NCI-H345 (cell line): ENCODE measurements at regions not wholly inside any gene's neighbourhood (a gene's known extent, or its start where the extent isn't known, plus 50 kb on each side); places are given as distances from the start of the nearest gene placed in this dataset.
A peak's percentile ranks its signal among the peaks of the same experiment; 100 is the strongest.
"Not testable (repeated sequence)": the region's sequence is repeated elsewhere in the genome, so short reads cannot be mapped to it uniquely, and the experiment has no call there.

Source experiments
- DNase-seq: peaks from one replicate; lab custom pipeline; 2025; lab: John Stamatoyannopoulos, UW

DNA sequence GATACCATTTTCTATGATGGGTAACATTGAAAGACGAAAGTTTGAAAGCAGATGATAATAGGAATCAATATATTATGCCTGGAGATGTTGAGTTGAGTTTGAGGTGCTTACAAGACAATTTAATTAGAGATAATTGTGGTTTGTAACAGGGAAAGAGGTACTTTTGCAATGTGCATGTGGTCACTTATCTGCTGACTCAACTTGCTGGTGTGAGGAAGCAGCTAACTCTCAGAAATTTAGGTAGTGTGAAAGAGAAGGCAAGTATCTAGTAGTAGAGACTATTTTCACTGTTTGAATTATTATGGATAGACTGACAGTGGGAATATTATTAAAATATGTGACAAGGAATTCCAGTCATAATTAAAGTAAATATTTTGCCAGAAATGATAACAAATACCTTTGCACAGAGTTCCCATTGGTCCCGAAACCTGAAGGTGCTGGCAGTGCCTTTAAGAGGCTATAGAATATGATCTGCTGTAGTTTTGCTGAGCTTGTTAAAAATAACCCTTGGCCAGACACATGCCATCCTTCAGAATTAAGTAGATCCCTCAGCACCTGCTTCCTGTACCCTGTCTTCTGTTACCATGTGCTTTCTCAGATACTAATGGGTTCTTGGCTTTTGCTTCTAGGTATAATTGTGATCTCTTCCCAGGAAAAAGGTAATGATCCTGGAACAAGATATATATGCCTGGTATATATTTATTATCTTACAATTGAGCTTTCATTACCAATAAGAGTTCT lies 315.9 kb downstream of the BCHE start:
- DNase-seq: no peak

DNA sequence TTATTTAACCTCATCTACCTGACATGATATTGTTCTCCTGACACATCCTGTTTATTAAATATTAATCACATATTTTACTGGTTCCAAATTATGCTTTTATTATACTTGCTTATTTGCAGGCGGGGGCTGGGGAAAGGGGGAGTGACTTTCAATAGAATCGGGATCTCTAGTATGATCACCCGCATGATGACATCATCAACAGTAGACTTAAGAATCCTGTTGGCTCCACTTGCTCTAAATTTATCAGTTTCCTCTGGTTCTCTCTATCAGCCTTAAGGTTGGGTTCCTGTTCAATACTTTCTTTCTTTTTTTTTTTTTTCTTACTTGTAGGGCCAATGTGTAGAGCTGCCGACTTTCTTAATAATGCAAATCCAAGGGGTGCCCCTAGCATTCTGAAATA lies 317.5 kb downstream of the BCHE start:
- DNase-seq: no peak

DNA sequence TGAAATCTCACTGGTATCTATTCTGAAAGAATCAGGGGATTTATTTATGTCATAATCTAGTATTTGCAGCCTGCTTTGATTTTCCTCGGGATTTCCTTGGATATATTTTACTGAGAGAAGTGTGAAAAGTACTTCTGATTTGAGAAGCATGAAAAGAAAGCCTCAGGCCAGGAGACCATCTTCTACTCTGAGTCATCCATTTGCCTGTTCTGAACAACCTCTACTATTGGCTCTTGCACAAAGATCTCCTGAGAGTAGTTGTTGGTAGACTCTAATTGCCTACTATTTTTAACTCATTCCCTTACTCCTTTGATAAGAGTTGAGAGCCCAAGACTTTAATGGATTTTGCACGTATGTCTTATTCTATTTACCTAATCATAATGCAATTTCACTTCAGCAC lies 318.9 kb downstream of the BCHE start:
- DNase-seq: no peak

DNA sequence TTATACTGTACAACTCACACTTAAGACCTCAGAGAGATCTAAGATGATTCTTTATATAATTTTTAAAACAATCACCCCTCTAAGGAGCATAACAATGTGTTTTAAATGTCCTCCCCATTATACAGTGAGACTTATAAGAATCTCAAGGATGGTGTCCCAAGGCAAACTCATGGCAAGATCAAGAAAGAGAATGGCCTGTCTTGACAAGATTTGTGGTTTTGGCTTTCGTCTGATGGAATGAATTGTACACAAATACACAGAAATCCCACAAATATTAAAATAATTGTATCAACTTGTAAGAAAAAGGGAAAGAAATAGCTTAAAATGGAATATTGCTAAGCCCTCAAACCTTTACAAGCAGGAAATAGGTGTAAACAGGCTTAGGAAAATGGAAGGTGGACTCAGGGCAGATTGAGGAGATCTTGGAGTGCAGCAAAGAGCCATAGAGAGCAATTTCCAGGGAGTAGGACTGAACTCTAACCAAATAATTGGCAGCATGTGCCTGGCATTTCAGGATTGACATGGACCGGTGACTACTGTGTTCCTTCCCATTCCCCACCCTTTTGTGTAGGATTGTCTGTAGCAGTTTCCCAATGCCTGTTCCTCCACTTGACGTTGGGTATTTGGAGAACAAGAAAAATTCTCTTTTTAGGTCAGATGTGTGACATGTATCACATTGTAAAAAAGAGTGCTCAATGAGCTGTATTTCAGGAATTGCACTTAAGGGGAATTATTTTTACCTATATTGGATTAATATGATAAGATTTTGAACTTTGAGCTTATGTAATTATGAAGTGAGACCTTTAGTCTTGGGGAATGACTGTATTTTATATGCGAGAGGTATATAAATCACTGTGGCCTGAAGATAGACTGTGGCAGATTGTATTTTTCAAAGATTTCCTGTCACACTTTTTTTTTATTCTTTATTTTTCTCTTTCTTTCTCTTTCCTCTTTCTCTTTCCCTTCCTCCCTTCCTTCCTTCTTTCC lies 317.8 kb upstream of the SLITRK3 start:
- no peak for DNase-seq

DNA sequence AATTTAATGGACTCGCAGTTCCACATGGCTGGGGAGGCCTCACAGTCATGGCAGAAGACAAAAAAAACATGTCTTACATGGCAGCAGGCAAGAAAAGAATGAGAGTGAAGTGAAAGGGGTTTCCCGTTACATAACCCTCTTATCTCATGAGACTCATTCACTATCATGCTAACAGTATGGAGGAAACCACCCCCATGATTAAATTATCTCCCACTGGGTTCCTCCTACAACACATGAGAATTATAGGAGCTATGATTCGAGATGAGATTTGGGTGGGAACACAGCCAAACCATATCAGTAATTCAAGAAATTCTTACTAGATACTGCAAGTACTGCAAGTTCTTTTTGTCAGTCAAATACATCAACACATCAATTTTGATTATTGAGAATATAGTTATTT lies 311.4 kb upstream of the SLITRK3 start:
- no peak for DNase-seq

DNA sequence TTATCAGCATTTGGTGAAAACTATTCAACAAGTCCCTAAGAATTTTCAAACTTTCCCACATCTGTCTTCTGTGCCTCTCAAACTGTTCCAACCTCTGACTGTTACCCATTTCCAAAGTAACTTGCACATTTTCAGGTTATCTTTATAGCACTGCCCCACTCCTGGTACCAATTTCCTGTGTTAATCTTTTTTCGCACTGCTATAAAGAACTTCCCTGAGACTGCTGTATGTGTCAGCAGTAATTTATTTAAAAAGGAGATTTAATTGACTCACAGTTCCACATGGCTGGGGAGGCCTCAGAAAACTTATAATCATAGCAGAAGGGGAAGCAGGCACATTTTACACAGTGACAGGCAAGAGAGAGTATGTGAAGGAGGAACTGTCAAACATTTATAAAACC lies 310.9 kb upstream of the SLITRK3 start:
- no peak for DNase-seq

DNA sequence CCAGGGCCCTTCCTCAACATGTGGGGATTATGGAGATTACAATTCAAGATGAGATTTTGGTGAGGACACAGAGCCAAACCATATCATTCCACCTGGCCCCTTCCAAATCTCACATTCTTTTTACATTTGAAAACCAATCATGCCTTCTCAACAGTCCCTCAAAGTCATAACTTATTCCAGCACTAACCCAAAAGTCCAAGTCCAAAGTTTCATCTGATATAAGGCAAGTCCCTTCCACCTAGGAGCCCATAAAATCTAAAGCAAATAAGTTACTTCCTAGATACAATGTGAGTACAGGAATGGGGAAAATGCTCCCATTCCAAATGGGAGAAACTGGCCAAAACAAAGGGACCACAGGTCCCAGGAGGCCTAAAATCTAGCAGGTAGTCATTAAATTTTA lies 309.5 kb upstream of the SLITRK3 start:
- DNase-seq: no peak

DNA sequence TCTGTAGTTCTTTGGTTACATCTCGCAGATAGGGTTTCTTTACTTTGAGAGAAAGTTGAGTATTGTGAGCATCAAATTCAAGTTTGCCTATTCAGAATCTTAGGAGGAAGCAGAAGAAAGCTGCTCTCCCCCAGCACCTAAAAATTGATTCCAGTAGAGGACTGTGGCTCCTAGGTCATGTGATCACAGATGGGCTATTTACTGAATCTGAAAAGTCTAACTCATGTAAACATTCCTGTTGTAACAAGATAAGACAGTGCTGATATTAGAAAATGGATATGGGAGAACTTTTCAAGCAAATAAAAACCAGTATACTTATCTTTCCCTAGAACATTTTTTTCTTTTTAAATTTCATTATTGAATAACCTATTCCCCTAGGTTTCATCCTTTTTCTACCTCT lies 308.4 kb upstream of the SLITRK3 start:
- no peak for DNase-seq

DNA sequence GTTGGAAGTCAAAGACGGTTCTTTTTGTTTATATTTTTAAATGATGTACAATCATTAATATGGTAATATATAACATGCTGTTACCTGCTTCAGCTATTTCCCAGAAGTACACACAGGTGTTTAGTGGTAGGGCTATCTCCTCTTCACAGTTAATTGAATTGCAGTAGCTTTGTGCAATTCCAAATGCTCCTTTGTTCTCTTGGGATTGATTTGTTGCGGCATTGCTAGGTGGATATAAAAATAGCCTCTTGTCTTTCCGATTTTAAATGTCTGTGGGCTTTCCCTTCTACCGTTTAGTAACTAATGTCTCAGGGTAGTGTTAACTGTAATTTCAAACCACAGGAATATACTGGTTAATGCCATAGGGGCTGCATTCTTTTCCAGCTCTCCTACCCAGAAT lies 307.6 kb upstream of the SLITRK3 start:
- peak; percentile 7 for DNase-seq

DNA sequence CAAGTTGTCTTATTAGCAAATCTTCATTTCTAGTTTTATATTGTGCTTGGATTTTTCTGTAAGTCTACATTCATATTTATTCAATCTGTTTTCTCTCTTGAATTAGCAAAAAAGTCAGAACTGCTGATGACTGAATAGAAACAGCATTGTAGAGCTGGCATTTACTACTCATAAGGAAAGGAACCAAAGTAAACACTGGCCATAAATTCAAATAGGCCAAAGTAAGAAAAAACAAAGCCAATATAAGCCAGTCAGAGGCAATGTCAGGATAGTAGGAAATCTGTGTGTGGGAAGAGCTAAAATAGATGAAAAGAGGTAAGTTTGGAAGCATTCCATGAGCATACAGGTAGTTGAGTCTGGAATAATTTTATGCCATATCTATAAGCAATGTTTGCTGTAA lies 307.2 kb upstream of the SLITRK3 start:
- DNase-seq: no peak

DNA sequence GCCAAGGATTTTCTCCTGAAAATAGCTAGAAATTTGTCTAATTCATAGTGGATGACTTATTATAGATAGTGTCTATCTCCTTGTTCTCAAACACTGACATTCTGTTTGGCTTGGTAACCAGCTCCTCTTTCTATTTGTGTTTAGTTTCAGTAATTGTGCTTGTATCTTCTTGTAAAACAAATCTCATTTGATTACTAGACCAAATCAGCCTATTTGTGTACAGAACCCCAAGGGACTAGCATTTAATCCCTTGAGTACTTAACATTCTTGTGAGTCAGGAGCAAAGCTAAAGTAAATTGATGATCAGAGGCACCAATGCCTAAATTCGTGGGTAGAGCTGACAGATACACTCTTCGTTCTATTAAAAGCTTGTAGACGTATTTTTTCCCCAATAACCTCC lies 306.5 kb upstream of the SLITRK3 start:
- peak; percentile 25 for DNase-seq

DNA sequence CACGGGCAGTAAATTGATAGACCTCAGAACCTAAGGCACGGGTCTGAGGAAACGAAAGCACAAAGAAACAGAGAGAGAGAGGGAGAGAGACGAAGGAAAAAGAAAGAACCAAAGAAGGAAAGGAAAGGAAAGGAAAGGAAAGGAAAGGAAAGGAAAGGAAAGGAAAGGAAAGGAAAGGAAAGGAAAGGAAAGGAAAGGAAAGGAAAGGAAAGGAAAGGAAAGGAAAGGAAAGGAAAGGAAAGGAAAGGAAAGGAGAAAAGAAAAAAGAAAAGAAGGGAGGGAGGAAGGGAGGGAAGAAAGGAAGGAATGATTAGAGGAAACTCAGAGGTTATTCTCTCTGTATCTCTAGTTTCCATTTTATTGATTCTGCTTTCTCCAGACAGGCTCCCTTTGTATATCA lies 302.6 kb upstream of the SLITRK3 start:
- DNase-seq: not testable (repeated sequence)

DNA sequence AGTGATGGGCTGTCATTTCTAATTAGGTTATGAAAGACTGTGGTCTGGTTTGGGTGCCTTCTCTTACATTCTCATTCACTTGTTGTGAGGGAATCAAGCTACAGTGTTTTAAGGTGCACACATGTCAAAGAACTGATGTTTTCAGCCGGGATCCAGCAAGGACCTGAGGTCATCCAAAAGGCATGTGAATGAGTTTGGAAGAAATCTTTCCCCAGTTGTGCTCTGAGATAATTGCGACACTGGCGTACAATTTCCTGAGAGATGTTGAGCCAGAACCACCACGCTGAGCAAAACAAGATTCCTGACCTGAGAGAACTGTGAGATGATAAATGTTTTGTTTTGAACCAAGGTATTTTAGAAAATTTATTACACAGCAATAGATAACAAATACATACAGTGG lies 295.3 kb upstream of the SLITRK3 start:
- no peak for DNase-seq

DNA sequence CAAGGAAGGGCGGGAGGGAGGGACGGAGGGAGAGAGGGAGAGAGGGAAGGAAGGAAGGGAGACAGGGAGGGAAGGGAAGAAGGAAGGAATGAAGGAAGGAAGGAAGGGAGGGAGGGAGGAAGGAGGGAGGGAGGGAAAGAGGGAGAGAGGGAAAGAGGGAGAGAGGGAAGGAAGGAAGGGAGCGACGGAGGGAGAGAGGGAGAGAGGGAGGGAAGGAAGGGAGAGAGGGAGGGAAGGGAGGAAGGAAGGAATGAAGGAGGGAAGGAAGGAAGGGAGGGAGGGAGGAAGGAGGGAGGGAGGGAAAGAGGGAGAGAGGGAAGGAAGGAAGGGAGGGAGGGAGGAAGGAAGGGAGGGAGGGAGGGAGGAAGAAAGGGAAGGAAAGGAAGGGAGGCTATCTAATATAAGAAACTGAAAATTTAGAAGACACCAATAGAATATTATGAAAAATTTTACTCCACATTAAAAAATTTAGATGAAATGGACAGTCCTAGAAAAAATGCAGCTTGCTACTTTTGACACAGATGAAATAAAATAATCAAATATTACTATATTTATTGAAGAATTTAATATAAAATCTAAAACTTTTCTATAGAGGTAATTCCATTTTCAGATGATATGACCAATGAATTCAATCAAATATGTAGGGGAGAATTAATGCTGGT lies 280.3 kb upstream of the SLITRK3 start:
- no peak for DNase-seq

DNA sequence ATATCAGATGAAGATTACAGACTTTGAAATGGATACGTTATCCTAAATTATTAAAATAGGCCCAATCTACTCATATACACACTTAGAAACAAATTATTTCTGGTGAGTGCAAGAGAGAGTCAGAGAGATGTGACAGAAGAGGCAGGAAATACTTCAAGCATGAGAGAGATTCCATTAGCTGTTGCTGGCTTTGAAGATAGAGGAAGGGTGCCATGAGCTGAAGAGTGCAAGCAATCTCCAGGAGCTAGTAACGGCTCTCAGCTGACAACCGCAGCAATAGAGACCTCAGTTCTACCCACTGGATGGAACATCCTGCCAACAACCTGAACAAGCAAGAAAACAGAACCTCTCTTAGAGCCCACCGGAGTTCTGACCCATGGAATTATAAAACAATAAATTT lies 270.7 kb upstream of the SLITRK3 start:
- DNase-seq: no peak

DNA sequence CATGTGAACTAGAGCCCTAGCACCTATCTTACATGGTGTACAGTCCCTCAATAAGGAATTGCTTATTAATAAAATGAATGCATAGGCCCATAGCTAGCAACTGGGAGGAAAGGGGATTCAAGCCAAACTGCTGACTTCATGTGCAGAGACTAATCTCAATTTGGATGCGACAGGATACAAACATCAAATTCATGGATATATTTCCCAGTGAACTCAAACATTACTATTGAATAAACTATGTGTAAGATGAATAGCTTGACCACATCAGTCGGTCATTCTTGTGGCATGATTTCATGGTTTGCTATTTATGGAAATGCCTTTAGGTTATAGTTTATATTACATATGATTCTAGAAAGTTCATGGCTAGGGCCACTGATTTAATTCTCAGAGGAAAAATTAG lies 268.6 kb upstream of the SLITRK3 start:
- no peak for DNase-seq

DNA sequence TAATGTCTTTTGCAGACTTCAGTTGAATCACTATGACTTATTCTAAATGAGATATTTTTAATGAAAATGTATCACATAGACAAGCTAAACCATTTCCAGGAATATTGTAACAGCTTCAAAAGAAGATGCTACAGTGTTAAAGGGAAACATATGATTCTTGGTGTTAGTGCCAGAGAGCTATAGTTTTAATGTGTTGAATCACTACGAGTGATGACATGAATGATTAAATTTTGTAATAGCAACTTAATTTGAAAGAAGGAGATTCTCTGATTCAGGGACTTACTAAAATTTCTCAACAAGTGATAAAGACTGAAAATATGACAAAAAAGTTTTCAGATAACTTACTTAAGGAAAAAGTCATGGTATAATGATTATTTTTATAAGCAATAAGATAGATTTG lies 267.3 kb upstream of the SLITRK3 start:
- no peak for DNase-seq

DNA sequence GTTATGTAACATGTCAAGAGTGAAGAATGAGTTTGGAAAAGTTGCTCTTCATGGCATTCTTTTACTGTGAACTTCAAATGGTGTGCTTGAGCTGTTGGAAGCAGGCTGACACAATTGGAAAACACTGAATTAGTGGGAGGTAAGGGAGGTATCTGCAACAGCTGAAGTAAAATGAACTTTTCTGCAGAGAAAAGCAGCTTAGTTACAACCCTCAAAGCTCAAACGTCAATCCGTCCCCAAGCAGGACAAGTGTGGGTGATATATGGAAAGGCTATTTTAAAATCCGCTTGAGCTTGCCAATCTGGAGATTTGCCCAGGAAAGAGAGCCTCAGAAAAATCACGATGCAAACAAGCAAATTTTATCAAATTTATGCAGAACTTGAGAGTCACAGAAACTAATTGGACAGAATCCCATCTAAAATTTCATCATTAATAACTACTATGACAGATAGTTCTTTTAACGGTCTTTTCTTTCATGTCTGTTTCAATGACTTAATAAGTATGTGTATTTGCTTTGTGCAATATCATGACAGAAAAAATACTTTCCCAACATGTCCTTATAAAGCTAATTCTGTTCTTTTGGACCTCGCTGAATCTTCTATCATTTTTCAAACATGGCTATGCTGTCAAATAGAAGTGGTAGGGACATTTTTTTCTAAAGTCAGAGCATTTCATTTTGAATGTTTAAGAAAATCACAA lies 266.6 kb upstream of the SLITRK3 start:
- DNase-seq: no peak

DNA sequence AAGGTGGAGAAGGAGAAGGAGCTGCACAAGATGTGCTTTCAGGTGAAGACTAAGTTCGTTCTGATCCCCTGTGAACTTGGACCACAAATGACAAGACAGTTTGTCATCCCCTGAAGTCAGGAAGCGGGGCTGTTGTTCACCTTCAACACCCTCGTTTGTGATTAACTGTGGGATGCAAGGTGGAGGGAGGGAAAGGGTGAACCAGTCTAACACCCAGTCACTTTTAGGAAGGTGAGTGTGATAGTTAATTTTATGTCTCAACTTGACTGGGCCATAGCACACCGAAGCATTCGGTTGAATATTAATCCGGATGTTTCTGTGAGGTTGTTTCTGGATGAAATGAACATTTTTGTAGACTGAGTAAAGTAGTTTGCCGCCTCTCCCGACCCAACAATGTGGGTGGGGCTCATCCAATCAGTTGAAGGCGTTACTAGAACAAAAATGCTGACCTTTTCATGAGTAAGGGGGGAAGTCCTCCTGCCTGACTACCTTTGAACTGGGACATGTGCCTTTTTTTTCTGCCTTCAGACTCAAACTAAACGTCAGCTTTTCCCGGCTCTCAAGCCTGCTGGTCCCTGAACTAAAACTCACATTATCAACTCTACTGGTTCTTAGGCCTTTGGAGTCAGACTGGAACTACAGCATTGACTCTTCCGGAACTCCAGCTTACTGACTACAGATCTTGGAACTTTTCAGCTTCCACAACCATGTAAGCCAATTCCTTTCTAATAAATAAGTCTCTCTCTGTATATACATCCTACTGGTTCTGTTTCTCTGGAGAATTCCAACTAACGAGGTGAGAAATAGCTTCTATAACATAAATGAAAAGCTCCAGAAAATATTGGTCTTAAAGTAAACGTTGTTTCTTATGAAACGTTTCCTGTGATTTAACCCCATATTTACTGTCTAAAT lies 264.0 kb upstream of the SLITRK3 start:
- no peak for DNase-seq

DNA sequence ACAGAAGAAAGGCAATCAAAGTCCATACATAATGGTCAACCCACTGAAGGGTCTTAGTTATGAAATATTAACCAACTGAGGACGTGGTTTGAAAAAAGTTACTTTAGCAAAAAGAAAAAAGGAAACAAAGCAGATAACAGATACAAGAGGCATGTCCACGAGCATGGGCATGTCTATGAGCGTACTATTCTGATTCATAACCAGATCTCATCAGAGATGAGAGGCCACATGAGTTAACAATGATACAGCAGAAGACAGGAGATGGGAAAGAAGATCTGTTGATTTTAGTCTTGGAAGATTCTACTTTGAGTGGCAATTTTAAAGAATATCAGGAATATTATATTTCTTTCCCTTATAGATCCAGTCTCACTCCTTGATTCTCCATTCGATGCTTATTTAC lies 262.9 kb upstream of the SLITRK3 start:
- DNase-seq: no peak

DNA sequence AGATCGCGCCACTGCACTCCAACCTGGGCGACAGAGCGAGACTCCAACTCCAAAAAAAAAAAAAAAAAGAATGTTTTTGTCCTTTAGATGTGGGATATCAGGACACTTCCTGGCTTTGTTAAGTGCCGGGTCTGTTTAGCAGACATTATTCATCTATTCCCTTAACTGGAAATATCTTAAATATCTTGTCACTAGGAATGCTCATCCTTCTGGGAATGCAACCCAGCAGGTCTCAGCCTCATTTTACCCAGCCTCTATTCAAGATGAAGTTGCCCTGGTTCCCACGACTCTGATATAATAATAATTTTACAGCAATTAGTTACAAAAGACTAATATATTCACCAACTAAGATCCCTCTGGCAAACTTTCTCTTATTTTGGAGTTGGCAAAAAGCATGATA lies 260.9 kb upstream of the SLITRK3 start:
- DNase-seq: no peak
